Kidney tubule cell (primary cell): ENCODE measurements at regions not wholly inside any gene's neighbourhood (a gene's known extent, or its start where the extent isn't known, plus 50 kb on each side); places are given as distances from the start of the nearest gene placed in this dataset.

Experiments used
- DNase-seq: peaks from one replicate; pipeline ENCODE4 v3.0.0-alpha.2; 2018; ENCODE audit warnings: low spot score

DNA sequence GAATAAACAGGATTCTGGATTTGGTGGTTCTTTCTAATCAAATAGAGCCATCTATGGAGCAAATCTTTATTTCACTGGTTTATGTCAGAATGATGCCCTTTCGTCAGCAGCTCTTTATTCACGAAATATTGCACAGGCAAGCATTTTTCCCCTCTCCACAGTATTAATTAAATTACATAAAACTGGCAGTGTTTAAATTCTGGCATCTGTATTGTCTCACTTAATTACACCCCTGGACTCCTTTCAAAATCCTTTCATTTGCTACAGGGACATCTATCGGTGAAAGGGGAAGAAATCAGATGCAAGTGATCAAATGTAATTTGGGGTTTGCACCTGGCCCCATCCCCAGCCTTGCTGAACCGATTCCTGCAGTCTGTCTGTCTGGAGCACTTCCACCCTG, 801.9 kb downstream of the QKI start:
- no peak for DNase-seq

DNA sequence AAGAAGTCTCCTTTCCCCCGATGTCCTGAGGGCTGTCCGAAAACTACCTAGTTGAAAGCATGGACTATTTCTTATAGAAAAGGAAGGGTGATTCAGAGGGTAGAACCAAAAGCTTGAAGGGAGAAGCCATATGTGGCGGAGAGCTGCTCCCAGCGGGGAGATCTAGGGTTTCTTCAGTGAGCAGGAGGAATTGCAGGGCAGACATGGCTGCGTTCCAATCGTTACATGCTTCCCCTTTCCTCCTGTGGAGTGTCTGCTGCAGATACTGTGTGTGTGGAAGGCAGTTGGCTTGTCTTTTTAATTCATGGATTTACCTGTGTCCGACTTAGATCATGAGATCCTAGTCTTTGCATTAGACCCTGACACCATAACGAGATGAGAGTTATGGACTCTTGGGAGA, 799.5 kb downstream of the QKI start:
- DNase-seq = no peak

DNA sequence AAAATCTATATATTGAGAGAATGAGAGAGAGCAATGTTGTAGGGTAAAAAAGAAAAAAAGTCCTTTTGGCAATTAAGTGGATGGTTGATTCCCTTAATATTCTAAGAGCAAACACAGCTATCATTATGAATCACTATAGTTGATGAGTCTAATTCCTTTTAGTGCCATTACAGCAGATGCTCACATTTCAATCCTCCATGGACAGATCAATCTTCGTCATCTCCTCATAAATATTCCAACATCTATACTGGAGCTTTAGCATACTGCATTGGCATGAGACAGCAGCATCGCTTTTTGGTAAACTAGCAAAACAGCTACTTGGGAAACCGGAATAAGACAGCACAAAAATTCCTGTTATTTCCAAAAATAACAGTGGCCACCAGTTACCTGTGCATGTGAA, 796.7 kb downstream of the QKI start:
- DNase-seq = no peak

DNA sequence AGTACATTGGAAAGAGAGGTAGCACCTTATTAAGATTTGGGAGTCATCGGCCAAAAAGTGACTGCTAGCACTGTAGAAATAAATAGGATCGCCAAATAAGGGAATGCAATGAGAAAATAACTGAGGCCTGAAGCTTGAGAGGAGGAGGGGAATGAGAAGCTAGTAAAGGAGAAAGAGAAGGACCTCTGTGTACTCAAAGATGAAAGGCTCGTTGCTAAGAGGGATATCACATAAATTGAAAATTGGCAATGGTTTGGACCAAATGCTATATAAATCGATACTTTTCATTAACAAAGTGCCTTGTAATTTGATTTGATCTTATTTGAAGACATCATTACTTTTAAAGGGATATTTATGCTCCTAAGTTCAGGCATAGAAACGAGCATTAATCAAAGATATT, 796.3 kb downstream of the QKI start:
- no peak for DNase-seq

GRCh38 chr6:164210323-164210722, 795.8 kb downstream of the QKI start:
- DNase-seq = no peak

DNA sequence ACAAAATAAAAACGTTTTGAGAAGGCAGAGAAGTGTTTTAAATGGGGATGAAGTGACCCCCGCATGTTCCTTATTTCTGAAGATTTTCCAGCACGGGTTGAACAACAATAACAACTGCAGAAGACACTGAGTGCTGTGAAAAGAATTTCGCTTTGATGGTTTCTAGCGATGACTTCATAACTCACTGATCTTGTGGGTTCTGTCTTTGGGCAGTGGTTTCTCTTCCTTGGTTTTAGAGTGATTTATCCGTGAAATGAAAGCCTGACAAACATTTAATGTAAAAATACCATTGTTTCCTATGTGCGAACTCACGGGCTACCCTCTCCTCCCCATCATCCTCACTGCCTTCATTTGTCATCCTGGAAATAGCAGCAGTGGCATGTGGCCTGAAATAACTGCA, 793.9 kb downstream of the QKI start:
- no peak for DNase-seq

- DNase-seq = no peak
Observed at GRCh38 chr6:164206807-164207423, 792.4 kb downstream of the QKI start.

GRCh38 chr6:164200071-164200470, 785.6 kb downstream of the QKI start:
- no peak for DNase-seq

DNA sequence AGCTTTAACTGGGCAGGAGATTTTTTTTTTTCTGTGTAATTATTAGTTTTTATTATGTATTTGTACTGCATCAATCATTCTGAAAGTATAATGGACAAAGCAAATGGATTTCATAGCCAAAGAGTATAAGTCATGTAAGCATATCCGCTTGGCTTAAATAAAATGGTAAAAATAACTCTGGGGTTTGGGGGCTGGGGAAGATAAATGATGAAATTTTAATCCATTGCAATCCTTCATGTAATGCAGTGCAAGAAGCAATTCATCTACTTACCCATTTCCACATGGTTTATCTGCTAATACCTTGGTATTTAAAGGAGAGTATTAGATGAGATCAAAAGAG, 781.4 kb downstream of the QKI start:
- DNase-seq = no peak

DNA sequence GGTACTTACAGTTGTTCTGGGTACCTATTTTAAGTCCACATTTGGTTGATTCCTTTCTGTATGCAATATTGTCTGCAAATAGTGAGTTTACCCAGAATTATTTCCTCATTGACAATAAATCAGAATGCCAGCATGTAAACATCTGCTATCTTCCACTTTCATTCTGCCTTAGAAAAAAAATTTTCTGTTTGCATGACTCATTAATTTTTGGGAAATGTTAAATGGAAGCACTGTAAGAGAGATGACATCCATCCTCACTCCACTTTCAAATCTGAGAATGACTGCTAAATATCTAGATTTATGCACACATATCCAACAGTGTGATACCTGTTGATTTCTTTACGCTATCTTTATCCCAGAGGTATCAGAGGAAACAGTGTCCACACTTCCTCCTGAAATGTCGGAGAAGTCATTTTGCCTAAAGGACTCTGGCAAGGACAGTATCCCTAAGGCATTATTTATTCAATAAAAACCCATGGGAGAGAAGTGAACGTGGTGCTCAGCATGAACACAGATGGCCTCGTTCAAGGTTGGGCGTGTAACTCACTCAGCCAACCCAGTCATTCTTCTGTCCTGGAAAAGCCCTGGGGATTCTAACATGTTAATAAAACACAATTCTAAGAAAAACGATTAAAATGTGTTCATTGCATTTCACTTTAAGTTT, 780.9 kb downstream of the QKI start:
- no peak for DNase-seq

- DNase-seq = no peak
Observed at GRCh38 chr6:164188861-164189260, 774.3 kb downstream of the QKI start.

GRCh38 chr6:164185471-164185871, 771.0 kb downstream of the QKI start:
- DNase-seq = no peak

DNA sequence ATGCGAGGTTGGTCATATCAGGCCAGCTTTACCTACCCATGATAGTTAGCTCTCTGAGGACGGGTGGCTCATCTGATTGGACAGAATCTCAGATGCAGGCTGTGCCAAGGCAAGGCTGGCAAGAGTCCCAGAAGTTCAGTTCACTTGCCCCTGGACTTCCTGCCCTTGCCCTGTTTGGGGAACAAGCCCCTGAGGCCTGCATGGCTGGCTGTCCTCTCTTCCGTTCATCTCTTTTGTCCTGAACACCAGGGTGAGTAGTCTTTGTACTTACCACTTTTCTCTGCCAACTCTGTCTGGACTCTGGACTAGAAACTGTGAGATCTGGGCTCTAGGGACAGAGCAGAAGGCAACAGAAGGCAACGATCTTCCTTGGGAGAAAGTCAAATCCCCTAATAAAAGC, 769.9 kb downstream of the QKI start:
- DNase-seq = no peak

GRCh38 chr6:164183556-164184123, 769.1 kb downstream of the QKI start:
- no peak for DNase-seq

GRCh38 chr6:164178679-164179332, 764.3 kb downstream of the QKI start:
- no peak for DNase-seq

DNA sequence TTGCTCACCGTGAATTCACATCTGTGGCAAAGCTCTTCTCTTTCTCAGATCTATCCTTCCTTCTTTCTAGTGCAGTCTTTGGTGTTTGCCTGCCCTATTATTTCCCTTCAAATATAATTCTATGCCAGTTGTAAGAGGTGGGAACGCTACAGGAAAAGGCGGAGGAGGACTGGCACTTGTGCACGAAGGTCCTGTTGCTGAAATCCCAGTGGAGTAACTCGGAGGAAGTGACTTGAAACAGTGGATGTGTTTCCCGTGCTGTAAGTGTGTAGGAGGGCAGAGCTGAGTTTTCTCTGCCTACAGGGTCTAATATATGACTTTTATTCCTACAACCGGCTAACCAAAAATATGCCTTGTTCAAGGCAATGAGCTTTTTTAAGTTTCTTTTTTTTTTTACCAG, 754.8 kb downstream of the QKI start:
- DNase-seq = no peak

DNA sequence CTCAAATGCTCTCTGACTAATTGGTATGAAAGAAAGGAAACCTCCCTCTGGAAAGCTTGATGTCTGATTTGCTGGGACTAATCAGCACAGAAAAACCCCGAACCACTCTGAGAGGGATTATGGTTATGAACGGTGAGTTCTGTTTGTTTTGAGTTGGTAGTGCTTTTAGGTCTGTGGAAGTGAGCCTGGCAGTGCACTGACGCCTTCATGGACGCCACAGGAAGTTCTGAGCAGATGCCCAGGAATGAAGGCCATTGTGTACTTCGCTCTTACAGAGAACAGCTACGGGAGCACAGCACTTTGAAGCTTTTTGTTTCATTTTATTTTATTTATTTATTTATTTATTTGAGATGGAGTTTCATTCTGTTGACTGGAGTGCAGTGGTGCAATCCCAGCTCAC, 754.1 kb downstream of the QKI start:
- no peak for DNase-seq

- no peak for DNase-seq
Observed at GRCh38 chr6:164167873-164168405, 753.4 kb downstream of the QKI start.

- DNase-seq = no peak
Observed at GRCh38 chr6:164166996-164167395, 752.5 kb downstream of the QKI start.

DNA sequence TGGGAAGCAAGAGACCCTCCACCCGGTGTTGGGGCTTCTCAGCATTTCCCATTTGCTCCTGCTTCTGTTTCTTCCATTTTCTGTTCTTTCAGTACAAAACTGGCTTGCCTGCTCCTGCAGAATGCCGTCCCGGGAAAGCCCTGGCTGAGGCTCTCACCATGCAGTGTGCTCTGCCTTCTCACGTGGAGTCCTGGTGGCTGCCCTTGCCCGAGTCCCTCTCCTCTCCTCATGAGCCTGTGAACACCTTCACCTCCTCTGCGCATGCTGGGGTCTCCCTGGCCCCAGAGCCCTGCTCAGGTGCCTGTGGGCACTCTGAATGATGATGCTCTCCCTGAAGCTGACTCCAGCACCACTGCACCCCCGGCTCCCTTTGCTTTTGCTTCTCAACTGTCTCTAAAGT, 752.0 kb downstream of the QKI start:
- no peak for DNase-seq

- no peak for DNase-seq
Observed at GRCh38 chr6:164164876-164165275, 750.4 kb downstream of the QKI start.

DNA sequence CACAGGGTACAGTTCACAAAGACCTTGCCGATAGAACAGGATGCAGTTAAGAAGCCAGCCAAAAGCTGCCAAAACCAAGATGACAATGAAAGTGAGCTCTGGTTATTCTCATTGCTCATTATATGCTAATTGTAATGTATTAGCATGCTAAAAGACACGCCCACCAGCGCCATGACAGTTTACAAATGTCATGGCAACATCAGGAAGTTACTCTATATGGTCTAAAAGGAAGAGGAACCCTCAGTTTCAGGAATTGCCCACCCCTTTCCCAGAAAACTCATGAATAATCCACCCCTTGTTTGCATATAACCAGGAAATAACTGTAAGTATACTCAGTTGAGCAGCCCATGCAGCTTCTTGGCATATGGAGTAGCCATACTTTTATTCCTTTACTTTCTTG, 748.7 kb downstream of the QKI start:
- no peak for DNase-seq

- DNase-seq = no peak
Observed at GRCh38 chr6:164159061-164159460, 744.5 kb downstream of the QKI start.
